UCSD-AML1 (cell line): ENCODE measurements at regions not wholly inside any gene's neighbourhood (a gene's known extent, or its start where the extent isn't known, plus 50 kb on each side); places are given as distances from the start of the nearest gene placed in this dataset.

Experiments used
- DNase-seq: peaks from one replicate; lab custom pipeline; 2025; ENCODE audit not compliant: unreplicated experiment; lab: John Stamatoyannopoulos, UW

DNA sequence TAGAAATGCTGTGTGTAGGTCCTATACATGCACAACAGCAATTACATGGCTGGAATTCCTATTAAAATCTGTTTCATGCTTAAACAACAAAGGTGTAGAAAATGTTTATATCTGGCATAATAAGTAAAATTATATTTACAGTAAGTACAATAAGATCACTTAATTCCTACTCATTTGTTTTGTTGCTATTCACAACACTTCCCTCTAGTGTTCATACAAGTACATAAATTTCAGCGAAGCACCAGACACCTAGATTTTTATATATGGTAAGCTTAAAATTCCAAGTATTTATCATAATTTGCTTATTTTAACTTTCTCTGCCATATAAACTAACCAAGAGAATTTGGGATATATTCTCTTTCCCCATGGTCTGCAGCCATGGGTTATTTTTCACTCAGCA is 51.8 kb upstream of the ANK3 start:
- no peak for DNase-seq

DNA sequence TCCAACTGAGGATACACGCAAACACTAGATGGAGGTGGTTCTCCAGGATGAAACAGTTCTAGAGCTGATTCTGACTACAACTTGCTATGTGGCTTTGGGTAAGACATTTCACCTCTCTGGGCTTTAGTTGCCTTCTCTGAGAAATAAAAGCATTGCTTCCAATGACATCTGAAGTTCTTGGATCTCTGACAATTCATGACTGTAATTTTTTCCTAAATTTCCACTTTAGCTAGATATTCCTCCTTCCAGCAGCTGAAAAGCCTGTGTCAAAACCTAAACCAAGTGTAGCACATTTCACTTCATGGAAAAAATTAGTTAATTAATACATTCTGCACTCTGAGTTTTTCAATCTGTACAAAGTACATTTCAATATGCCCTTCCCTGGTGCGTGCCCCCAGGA is 50.0 kb upstream of the ANK3 start:
- no peak for DNase-seq
